Eye (tissue), 1 donor: ENCODE measurements at regions not wholly inside any gene's neighbourhood (a gene's known extent, or its start where the extent isn't known, plus 50 kb on each side); places are given as distances from the start of the nearest gene placed in this dataset.
A peak's percentile ranks its signal among the peaks of the same experiment; 100 is the strongest.
"Not testable (repeated sequence)": the region's sequence is repeated elsewhere in the genome, so short reads cannot be mapped to it uniquely, and the experiment has no call there.

Experiments
- DNase-seq: peaks from one replicate; pipeline ENCODE4 v3.0.0-alpha.2; 2015

DNA sequence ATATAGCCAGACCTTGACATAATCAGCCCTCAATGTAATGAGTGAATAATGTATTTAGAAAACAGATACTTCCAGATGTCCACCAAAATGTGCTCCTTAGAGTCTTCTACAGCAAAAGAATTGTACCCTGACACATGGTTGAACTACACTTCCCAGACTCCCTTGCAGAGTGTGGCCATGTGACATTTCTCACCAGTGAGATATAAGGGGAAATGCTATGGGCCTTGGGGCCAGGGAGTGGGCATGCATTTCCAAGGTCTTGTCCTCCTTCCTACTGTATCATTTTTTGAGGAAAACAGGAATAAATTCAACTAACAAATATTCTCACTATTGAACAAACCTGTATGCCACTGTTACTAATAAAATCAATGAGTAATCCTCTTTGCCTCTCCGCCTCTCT lies 211.4 kb upstream of the SMLR1 start:
- no peak for DNase-seq

GRCh38 chr6:130617658-130618057 lies 209.5 kb upstream of the SMLR1 start:
- DNase-seq: no peak

DNA sequence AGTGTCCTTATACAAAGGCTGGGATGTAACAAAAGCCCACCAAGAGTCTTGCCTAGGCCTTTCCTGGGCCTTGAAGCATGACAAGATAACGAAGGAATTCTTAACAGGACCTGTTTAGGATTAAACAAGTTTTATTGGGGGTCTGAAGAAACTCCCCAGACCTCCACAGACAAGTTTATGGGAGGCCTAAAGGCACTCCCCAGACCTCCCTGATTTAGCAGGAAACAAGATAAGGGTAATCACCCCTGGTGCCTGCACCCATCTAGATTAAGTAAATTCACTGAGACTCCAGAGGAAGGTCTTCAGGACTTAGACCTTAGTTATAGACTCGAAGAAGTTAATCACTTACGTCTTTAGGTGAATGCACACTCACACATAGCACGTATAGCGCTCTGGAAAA lies 208.4 kb upstream of the SMLR1 start:
- not testable (repeated sequence) for DNase-seq

DNA sequence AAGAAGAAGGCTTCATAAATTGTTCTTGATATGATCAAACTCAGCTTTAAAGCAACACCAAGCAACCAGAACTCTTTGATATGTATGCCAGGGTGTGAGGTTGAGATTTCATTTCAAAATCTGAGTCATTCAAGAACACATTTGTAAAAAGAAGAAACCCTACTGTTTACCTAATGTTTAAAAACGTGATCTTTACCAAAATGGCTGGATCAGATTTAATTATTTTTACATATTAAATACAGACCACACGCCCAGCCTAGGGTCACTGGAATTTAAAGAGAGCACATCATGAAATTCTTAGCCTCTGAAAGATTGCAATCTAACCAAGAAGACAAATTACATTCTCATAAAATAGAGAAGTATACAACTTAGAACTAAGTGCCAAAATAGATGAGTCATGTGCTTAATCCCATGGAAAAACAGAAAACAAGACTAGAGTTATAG lies 206.8 kb upstream of the SMLR1 start:
- DNase-seq: no peak

GRCh38 chr6:130622142-130622541 lies 205.1 kb upstream of the SMLR1 start:
- no peak for DNase-seq

DNA sequence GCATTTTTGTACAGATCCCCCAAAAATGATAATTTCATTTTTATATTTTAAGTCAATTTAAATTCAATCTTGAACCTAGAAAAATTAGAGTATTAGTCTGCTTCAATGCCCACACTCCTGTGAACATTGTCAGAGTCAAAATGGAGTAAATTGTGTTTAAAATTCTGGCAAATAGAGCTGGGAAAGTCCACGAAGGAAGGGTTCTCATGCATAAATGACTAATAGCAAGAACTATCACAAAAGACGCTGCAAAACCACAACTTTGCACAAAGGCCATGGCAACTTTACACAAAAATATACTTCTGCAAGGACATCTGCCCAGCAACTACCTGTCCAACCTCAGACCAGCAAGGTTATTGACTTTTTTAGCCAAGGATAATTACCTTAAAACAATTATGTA lies 203.2 kb upstream of the SMLR1 start:
- DNase-seq: no peak

DNA sequence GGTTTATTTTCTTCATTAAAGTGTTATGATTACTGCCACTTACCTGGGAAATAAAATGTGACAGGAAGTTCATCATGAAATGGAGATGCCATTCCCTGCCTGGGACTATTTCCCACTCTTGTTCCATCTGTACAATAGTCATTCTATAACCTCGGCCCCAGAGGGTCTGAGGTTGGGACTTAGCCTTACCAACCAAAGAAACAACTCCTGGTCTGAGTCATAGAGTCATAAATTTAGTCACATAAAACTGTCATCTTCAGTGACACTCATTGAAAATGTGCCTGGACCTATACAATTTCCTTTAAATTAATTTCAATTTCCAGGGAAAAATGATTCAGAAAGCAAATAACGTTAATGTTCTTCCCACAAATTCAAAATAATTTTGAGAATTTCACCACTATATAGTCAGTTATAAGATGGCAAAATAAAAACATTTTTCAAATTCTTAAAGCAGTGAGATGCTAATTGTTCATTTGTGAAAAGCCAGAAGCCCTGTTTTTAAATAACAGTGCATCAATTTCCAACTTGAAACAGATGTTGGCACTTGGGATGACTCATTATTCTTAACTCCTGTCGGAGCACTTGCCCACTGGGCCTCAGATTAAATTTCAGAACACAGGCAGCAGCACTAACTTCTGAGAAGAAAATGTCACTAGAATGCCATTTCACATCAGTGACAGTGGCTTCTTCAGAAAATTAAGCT lies 201.2 kb upstream of the SMLR1 start:
- no peak for DNase-seq

- no peak for DNase-seq
Measured at GRCh38 chr6:130628862-130629261, 198.3 kb upstream of the SMLR1 start.

DNA sequence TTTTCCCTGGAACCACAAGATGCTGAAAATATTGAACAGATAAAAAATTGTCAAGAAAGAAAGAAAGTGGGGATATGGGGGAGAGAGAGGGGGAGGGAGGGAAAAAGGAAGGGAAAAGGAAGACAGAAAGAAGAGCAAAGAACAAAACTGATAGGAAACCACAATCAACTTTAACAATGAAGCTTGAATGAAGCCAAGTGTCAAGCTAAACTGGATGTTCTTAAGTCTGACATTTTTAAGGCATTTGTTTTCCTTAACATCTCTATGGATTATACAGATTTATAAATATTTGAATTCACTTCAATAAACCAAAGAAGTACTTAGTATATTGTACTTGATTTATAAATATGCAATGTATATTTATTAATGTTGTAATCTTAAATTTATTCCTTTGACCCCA lies 197.6 kb upstream of the SMLR1 start:
- no peak for DNase-seq

DNA sequence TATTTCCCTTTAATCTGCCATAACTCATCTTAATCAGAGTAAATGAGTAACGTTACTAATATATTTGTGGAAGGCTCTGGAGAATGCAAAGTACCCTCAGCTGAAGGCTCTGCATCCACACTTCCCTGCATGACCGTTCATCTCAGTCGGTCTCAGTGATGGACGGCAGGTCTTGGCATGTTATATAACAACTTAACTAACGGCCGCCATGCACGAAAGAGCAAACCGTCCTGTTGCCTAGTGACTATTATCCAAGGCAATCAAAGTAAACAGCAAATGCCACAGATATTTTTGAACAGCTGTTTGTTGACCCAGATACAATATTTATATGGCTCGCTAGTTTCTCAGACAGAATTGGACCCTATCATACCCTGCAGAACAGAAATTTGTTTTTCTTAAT lies 194.9 kb upstream of the SMLR1 start:
- peak; percentile 68 for DNase-seq

- peak; percentile 45 for DNase-seq
Measured at GRCh38 chr6:130632897-130633296, 194.3 kb upstream of the SMLR1 start.

- no peak for DNase-seq
Measured at GRCh38 chr6:130643361-130643760, 183.8 kb upstream of the SMLR1 start.

DNA sequence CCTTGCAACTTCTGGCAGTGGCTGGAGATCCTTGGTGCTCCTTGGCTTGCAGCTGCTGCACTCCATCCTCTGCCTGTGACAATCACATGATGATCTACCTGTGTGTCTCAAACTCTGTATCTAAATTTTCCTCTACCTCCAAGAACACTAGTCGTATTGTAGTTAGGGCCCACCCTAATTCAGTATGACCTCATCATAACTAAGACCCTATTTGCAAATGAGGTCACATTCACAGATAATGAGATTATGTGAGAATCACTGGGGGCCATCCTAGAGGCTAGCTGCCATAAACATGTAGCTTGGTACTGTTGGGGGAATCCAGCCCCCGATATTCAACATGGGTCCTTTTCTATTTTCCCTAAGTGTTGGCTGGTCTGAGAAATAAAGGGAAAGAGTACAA lies 183.0 kb upstream of the SMLR1 start:
- no peak for DNase-seq

- DNase-seq: not testable (repeated sequence)
Measured at GRCh38 chr6:130644769-130645168, 182.4 kb upstream of the SMLR1 start.

DNA sequence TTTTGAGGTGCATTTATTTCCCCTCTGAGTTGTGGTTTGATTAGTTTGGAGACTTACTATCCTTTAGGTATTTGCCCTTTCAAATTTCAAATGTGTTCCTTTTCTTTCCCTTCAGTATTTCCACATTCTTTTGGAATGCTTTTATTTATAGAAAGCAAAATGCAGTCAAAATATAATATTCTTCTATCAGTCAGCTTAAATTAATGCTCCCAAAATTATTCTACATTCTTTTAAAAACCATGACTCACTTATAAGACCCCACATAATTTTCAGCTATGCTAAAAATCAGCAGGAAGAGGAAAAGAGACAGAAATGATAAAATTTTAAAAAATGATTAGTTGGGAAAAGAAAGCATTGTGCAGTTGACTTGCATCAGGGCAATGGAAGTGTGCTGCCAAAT lies 180.0 kb upstream of the SMLR1 start:
- DNase-seq: no peak

- DNase-seq: no peak
Measured at GRCh38 chr6:130655586-130655985, 171.6 kb upstream of the SMLR1 start.

DNA sequence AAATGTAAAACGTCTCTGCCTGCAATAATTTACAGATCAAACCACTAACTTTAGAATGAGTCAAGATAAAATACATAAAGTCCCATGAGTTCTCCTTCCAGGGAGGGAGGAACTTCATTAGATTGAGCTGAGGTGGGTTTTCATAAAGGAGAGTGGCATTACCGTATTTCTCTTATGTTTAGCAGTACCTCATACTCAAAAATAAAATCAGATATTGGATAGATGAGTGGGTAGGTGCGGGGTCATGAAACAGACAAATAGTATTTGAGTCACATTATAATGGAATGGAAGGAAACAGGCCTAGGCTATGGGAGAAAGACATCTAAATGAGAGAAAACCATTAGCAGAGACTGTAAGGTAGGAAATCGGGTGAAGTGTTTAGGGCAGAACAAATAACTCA lies 166.1 kb upstream of the SMLR1 start:
- DNase-seq: no peak

- no peak for DNase-seq
Measured at GRCh38 chr6:130666786-130667185, 160.4 kb upstream of the SMLR1 start.

GRCh38 chr6:130670142-130670541 lies 157.1 kb upstream of the SMLR1 start:
- no peak for DNase-seq

DNA sequence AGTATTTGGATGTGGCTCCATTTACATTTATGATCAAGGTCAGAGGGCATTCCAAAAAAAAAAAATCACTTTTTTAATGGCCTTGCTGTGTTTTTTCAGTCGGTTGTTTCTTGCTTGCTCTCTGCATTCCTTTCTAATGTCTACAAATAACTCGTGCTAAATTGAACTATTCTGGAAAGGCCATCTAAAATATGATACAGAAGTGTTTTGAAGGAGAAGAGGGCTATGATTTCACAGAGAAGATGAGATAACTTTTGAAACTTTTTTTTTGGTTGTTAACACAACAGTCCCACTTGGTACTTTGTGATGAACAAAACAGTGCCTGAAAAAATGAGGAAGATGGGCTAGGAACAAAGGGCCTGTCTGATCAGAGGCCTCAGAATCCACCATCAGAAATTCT lies 156.1 kb upstream of the SMLR1 start:
- no peak for DNase-seq

- no peak for DNase-seq
Measured at GRCh38 chr6:130671577-130671976, 155.6 kb upstream of the SMLR1 start.

GRCh38 chr6:130672153-130672552 lies 155.1 kb upstream of the SMLR1 start:
- no peak for DNase-seq

- no peak for DNase-seq
Measured at GRCh38 chr6:130674604-130675003, 152.6 kb upstream of the SMLR1 start.

GRCh38 chr6:130675072-130675471 lies 152.1 kb upstream of the SMLR1 start:
- DNase-seq: no peak

DNA sequence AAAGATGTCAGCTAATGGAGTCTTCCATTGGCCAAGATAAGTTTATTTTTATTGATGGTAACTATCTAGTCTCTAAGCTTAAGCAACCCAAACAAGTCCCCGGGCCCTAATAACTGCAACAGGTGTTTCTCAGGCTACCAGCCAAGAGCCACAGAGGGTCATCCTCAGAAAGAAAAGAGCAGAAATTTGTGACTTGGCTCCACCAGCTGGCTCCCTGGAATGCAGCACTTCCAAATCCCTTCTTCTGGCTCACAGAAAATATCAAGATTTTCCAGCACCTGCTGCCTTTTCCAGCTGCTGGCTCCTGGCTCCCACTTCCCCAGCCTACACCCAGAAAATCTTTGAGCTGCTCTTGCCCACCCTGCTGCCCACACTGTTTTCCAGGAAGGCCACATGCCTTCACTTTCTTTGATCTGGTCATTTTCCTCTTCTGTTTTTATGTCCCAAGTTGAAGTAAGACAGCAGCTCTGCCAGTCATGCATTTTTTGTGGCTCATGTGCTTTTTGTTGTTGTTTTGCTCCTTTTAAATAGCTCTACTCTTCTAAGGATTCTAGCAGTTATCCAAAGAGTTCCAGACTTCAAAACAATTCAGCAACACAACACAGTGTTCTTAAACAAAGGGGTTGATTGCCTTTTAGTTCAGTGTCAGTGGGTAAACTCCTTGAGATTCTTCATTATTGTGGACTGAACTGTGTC lies 151.0 kb upstream of the SMLR1 start:
- peak; percentile 37 for DNase-seq
